ENCODE measurements at regions not wholly inside any gene's neighbourhood (a gene's known extent, or its start where the extent isn't known, plus 50 kb on each side); places are given as distances from the start of the nearest gene placed in this dataset.
A peak's percentile ranks its signal among the peaks of the same experiment; 100 is the strongest.

GRCh38 chr7:25831831-25832411 is 320.1 kb upstream of the NFE2L3 start:
- TF ChIP-seq CTCF (conservative IDR thresholded peaks at IDR 0.05; ENCODE audit: control insufficient read depth, insufficient read depth, low read depth, low read length): no peak
- DNase-seq (ENCODE audit: low read depth): no peak
- H3K4me3 ChIP-seq (ENCODE audit: control insufficient read depth, low read depth, low read length): no peak overlapping the region

DNA sequence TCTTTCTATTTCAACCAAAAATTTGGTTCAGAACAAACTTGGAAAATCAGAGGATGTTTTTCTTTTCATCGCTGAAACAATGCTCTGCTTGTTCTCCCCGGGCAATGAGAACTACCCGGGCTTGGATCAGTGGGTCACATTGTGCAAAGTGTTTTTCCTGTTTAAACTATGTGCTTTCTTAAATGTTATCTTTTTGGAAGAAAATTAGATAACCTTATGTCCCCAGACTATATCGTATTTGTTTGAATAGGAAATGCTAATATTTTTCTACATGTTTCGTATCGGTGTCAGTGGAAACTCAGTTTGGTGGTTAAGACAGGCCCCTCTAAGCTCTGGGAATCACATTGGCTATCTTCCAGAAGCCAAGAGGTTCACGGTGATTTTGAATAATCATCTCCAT is 319.5 kb upstream of the NFE2L3 start:
- TF ChIP-seq CTCF (conservative IDR thresholded peaks at IDR 0.05; ENCODE audit: control insufficient read depth, insufficient read depth, low read depth, low read length): no peak
- no peak for DNase-seq (ENCODE audit: low read depth)

GRCh38 chr7:25832929-25833328 is 319.1 kb upstream of the NFE2L3 start:
- H3K4me3 ChIP-seq (ENCODE audit: control insufficient read depth, low read depth, low read length): no peak overlapping the region
- no peak for TF ChIP-seq CTCF (conservative IDR thresholded peaks at IDR 0.05; ENCODE audit: control insufficient read depth, insufficient read depth, low read depth, low read length)
- DNase-seq (ENCODE audit: low read depth): no peak

More for the DNA sequence above, 319.5 kb upstream of the NFE2L3 start:
- H3K4me3 ChIP-seq (ENCODE audit: control insufficient read depth, low read depth, low read length): no peak overlapping the region

GRCh38 chr7:25834050-25834449 is 317.9 kb upstream of the NFE2L3 start:
- no peak for DNase-seq (ENCODE audit: low read depth)
- no peak for TF ChIP-seq CTCF (conservative IDR thresholded peaks at IDR 0.05; ENCODE audit: control insufficient read depth, insufficient read depth, low read depth, low read length)
- H3K4me3 ChIP-seq (ENCODE audit: control insufficient read depth, low read depth, low read length): no peak overlapping the region

- H3K4me3 ChIP-seq (ENCODE audit: control insufficient read depth, low read depth, low read length): no peak overlapping the region
- peak; percentile 74 for DNase-seq (ENCODE audit: low read depth)
These were observed 316.8 kb upstream of the NFE2L3 start for GRCh38 chr7:25835197-25835596.

GRCh38 chr7:25839084-25839769 is 312.8 kb upstream of the NFE2L3 start:
- peak; percentile 76 for TF ChIP-seq CTCF (conservative IDR thresholded peaks at IDR 0.05; ENCODE audit: control insufficient read depth, insufficient read depth, low read depth, low read length)
- no peak overlapping the region for H3K4me3 ChIP-seq (ENCODE audit: control insufficient read depth, low read depth, low read length)
- DNase-seq (ENCODE audit: low read depth): no peak

More at GRCh38 chr7:25835197-25835596, 316.8 kb upstream of the NFE2L3 start:
- no peak for TF ChIP-seq CTCF (conservative IDR thresholded peaks at IDR 0.05; ENCODE audit: control insufficient read depth, insufficient read depth, low read depth, low read length)
